ENCODE measurements at regions not wholly inside any gene's neighbourhood (a gene's known extent, or its start where the extent isn't known, plus 50 kb on each side); places are given as distances from the start of the nearest gene placed in this dataset.

GRCh38 chr5:109273594-109273993, 136.2 kb downstream of the PJA2 start:
- no peak overlapping the region for H2AFZ ChIP-seq
- no peaks in the 10 kb centered on the region for H4K20me1 ChIP-seq (ENCODE audit: insufficient read depth)
- H3K27me3 ChIP-seq (ENCODE audit: insufficient read depth, low read depth): no peaks in the 10 kb centered on the region
- ChIA-PET POLR2A (ENCODE audit: unreplicated experiment) (no interaction called here), CTCF (no interaction called here)
- no peak overlapping the region for H3K4me2 ChIP-seq
- H3K9me3 ChIP-seq (ENCODE audit: insufficient read depth, low read depth): no peaks in the 10 kb centered on the region
- no peak for DNase-seq
- H3K27ac ChIP-seq: no peak overlapping the region
- TF ChIP-seq EZH2 (IDR thresholded peaks at IDR 0.05; ENCODE audit: low read depth) (no peak), CTCF (conservative IDR thresholded peaks at IDR 0.05) (no peak)
- intact Hi-C loops (cut with micrococcal nuclease; ENCODE audit: unreplicated experiment): no loop called here
- H3K4me1 ChIP-seq (replicated peaks; ENCODE audit: insufficient read depth): no peaks in the 10 kb centered on the region
- H3K79me2 ChIP-seq (ENCODE audit: low read depth): no peaks in the 10 kb centered on the region
- no TSS peak for BruUV-seq (replicated peaks)
- H3K9me2 ChIP-seq (ENCODE audit: insufficient read depth): no peaks in the 10 kb centered on the region
- H3F3A ChIP-seq (ENCODE audit: insufficient read depth, low read depth): no peaks in the 10 kb centered on the region
- no peaks in the 10 kb centered on the region for H3K36me3 ChIP-seq (ENCODE audit: low read depth)
- no peak overlapping the region for H3K4me3 ChIP-seq

- no peak for DNase-seq
- H3K4me1 ChIP-seq (replicated peaks; ENCODE audit: insufficient read depth): no peaks in the 10 kb centered on the region
- no peak overlapping the region for H3K4me2 ChIP-seq
- no peak overlapping the region for H3K27ac ChIP-seq
- no peaks in the 10 kb centered on the region for H3K79me2 ChIP-seq (ENCODE audit: low read depth)
- no peaks in the 10 kb centered on the region for H3F3A ChIP-seq (ENCODE audit: insufficient read depth, low read depth)
- ChIA-PET CTCF (no interaction called here), POLR2A (ENCODE audit: unreplicated experiment) (no interaction called here)
- H4K20me1 ChIP-seq (ENCODE audit: insufficient read depth): no peaks in the 10 kb centered on the region
- intact Hi-C loops (cut with micrococcal nuclease; ENCODE audit: unreplicated experiment): no loop called here
- no peaks in the 10 kb centered on the region for H3K36me3 ChIP-seq (ENCODE audit: low read depth)
- no peak for TF ChIP-seq CTCF (conservative IDR thresholded peaks at IDR 0.05)
- TF ChIP-seq EZH2 (IDR thresholded peaks at IDR 0.05; ENCODE audit: low read depth): no peak
- no TSS peak for BruUV-seq (replicated peaks)
- H3K4me3 ChIP-seq: no peak overlapping the region
- no peaks in the 10 kb centered on the region for H3K9me3 ChIP-seq (ENCODE audit: insufficient read depth, low read depth)
- no peaks in the 10 kb centered on the region for H3K27me3 ChIP-seq (ENCODE audit: insufficient read depth, low read depth)
- H3K9me2 ChIP-seq (ENCODE audit: insufficient read depth): no peaks in the 10 kb centered on the region
- H2AFZ ChIP-seq: no peak overlapping the region
Measured at GRCh38 chr5:109267283-109267682, 142.5 kb downstream of the PJA2 start.

- no peaks in the 10 kb centered on the region for H3K79me2 ChIP-seq (ENCODE audit: low read depth)
- H3F3A ChIP-seq (ENCODE audit: insufficient read depth, low read depth): no peaks in the 10 kb centered on the region
- no peak overlapping the region for H3K27ac ChIP-seq
- TF ChIP-seq CTCF (conservative IDR thresholded peaks at IDR 0.05) (no peak), EZH2 (IDR thresholded peaks at IDR 0.05; ENCODE audit: low read depth) (no peak)
- DNase-seq: no peak
- no peaks in the 10 kb centered on the region for H3K4me1 ChIP-seq (replicated peaks; ENCODE audit: insufficient read depth)
- no TSS peak for BruUV-seq (replicated peaks)
- H3K36me3 ChIP-seq (ENCODE audit: low read depth): no peaks in the 10 kb centered on the region
- H4K20me1 ChIP-seq (ENCODE audit: insufficient read depth): no peaks in the 10 kb centered on the region
- H3K4me2 ChIP-seq: no peak overlapping the region
- intact Hi-C loops (cut with micrococcal nuclease; ENCODE audit: unreplicated experiment): no loop called here
- POLR2A ChIA-PET (ENCODE audit: unreplicated experiment): no interaction called here
- H2AFZ ChIP-seq: no peak overlapping the region
- H3K9me3 ChIP-seq (ENCODE audit: insufficient read depth, low read depth): no peaks in the 10 kb centered on the region; the same call in 1 of the 2 replicates
- no peaks in the 10 kb centered on the region for H3K9me2 ChIP-seq (ENCODE audit: insufficient read depth)
- H3K4me3 ChIP-seq: no peak overlapping the region
- no peaks in the 10 kb centered on the region for H3K27me3 ChIP-seq (ENCODE audit: insufficient read depth, low read depth)
- CTCF ChIA-PET: no interaction called here
Measured at GRCh38 chr5:109258755-109259154, 151.0 kb downstream of the PJA2 start.
